Neural cell (in vitro differentiated cells): ENCODE measurements at regions not wholly inside any gene's neighbourhood (a gene's known extent, or its start where the extent isn't known, plus 50 kb on each side); places are given as distances from the start of the nearest gene placed in this dataset.

Experiments
- H2AFZ ChIP-seq: fragments of 200-600, 300-800 bp; sonication (generic), shearing (Covaris generic); 2 replicates; pipeline ENCODE4 v1.6.0; 2014; ENCODE audit warnings: low read depth, mild to moderate bottlenecking, antibody characterized with exemption, low read length, moderate library complexity
- H3F3A ChIP-seq: fragments of 200-600 bp; shearing (Covaris generic); 2 replicates; pipeline ENCODE4 v1.6.1; 2016; ENCODE audit warnings: mild to moderate bottlenecking, moderate library complexity, mixed read lengths, antibody characterized with exemption, low read length; ENCODE audit not compliant: insufficient read depth, poor library complexity, severe bottlenecking
- H3K27ac ChIP-seq: fragments of 200-600, 300-800 bp; sonication (generic), shearing (Covaris generic); 2 replicates; pipeline ENCODE4 v1.5.1; 2014; ENCODE audit warnings: mild to moderate bottlenecking, low read length, moderate library complexity
- H3K27me3 ChIP-seq: fragments of 300-800, 200-600 bp; sonication (generic), shearing (Covaris generic); 2 replicates; pipeline ENCODE4 v1.6.0; 2014; ENCODE audit warnings: mild to moderate bottlenecking, low read depth, low read length, moderate library complexity; ENCODE audit not compliant: insufficient read depth
- H3K36me3 ChIP-seq: fragments of 300-800, 200-600 bp; sonication (generic), shearing (Covaris generic); 2 replicates; pipeline ENCODE4 v1.5.1; 2014; ENCODE audit warnings: mild to moderate bottlenecking, antibody characterized with exemption, low read length, moderate library complexity; ENCODE audit not compliant: insufficient read depth
- H3K4me2 ChIP-seq: fragments of 300-800, 200-600 bp; sonication (generic), shearing (Covaris generic); 2 replicates; pipeline ENCODE4 v1.6.0; 2014; ENCODE audit warnings: mild to moderate bottlenecking, low read length
- H3K4me3 ChIP-seq: fragments of 300-800, 200-600 bp; sonication (generic), shearing (Covaris generic); 2 replicates; pipeline ENCODE4 v1.5.1; 2014; ENCODE audit warnings: mild to moderate bottlenecking, low read length, moderate library complexity
- H3K79me2 ChIP-seq: fragments of 200-600 bp; shearing (Covaris generic); replicated peaks from 2 replicates; pipeline ENCODE4 v1.6.0; 2014; ENCODE audit warnings: mild to moderate bottlenecking, low read length, moderate library complexity; ENCODE audit not compliant: insufficient read depth
- H3K9ac ChIP-seq: fragments of 300-800, 200-600 bp; sonication (generic), shearing (Covaris generic); 2 replicates; pipeline ENCODE4 v1.6.1; 2016; ENCODE audit warnings: mild to moderate bottlenecking, low read length, mixed read lengths
- H3K9me2 ChIP-seq: fragments of 200-600 bp; shearing (Covaris generic); 2 replicates; pipeline ENCODE4 v1.6.1; 2016; ENCODE audit warnings: mild to moderate bottlenecking, low read length, mixed read lengths; ENCODE audit not compliant: insufficient read depth
- H3K9me3 ChIP-seq: fragments of 200-600, 300-800 bp; sonication (generic), shearing (Covaris generic); 2 replicates; pipeline ENCODE4 v1.6.1; 2016; ENCODE audit warnings: mild to moderate bottlenecking, mixed run types, low read length, moderate library complexity, mixed read lengths
- H4K20me1 ChIP-seq: fragments of 200-600 bp; shearing (Covaris generic); 2 replicates; pipeline ENCODE4 v1.6.1; 2016; ENCODE audit warnings: mild to moderate bottlenecking, mixed run types; ENCODE audit not compliant: insufficient read depth
- CTCF ChIP-seq: fragments of 450-650 bp; IDR thresholded peaks from 2 replicates; pipeline ENCODE4 v1.5.1; 2014; ENCODE audit warnings: antibody characterized with exemption, mild to moderate bottlenecking, moderate library complexity; ENCODE audit not compliant: poor library complexity, severe bottlenecking
- EP300 ChIP-seq: fragments of 450-650 bp; conservative IDR thresholded peaks from 2 replicates; pipeline ENCODE4 v1.6.1; 2014; ENCODE audit warnings: antibody characterized with exemption, mild to moderate bottlenecking, moderate library complexity; ENCODE audit not compliant: poor library complexity, severe bottlenecking
- EZH2 ChIP-seq: fragments of 200-600, 300-800 bp; shearing (Covaris generic), sonication (generic); IDR thresholded peaks from 2 replicates; pipeline ENCODE4 v1.6.1; 2014; ENCODE audit warnings: antibody characterized with exemption, low read length, borderline replicate concordance, mild to moderate bottlenecking; ENCODE audit not compliant: insufficient read depth, poor library complexity, severe bottlenecking
- MXI1 ChIP-seq: fragments of 450-650 bp; conservative IDR thresholded peaks from 2 replicates; pipeline ENCODE4 v1.6.1; 2014; ENCODE audit warnings: antibody characterized with exemption, mild to moderate bottlenecking; ENCODE audit not compliant: poor library complexity, severe bottlenecking
- POLR2AphosphoS5 ChIP-seq: IDR thresholded peaks from 2 replicates; pipeline ENCODE4 v1.6.1; 2012
- RAD21 ChIP-seq: fragments of 450-650 bp; conservative IDR thresholded peaks from 2 replicates; pipeline ENCODE4 v1.6.1; 2014; ENCODE audit warnings: antibody characterized with exemption, mild to moderate bottlenecking, moderate library complexity
- REST ChIP-seq: IDR thresholded peaks from 2 replicates; pipeline ENCODE4 v1.6.1; 2012; ENCODE audit warnings: borderline replicate concordance
- SMC3 ChIP-seq: fragments of 450-650 bp; conservative IDR thresholded peaks from 2 replicates; pipeline ENCODE4 v1.6.1; 2014; ENCODE audit warnings: antibody characterized with exemption, mild to moderate bottlenecking, moderate library complexity; ENCODE audit not compliant: poor library complexity
- TAF1 ChIP-seq: IDR thresholded peaks from 2 replicates; pipeline ENCODE4 v1.6.1; 2012; ENCODE audit warnings: low read depth

DNA sequence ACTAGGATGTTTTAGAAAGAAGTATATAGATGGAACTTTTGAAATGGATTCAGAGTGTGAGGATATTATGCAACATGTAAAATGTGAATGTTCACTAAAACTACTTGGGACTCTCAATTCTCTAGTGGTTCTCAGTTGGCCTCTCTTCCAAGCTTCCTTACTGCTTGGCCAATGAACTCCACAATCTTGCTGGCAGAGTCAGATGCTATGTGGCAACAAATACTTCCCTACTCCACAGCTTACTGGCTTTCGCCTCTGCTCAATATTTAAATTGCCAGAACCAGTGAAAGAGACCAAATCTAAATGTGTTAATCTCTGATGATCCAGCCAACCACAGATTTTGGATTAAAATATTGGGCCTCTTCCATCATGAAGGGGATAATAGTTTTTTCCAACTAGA is 138.4 kb downstream of the HTR1B start:
- no peak overlapping the region for H3K27ac ChIP-seq
- H3K36me3 ChIP-seq = no peaks in the 10 kb centered on the region
- H2AFZ ChIP-seq = no peak overlapping the region
- H3K9ac ChIP-seq = no peak overlapping the region
- H3K9me2 ChIP-seq = no peaks in the 10 kb centered on the region
- no peaks in the 10 kb centered on the region for H4K20me1 ChIP-seq
- H3K4me2 ChIP-seq = no peak overlapping the region
- no peaks in the 10 kb centered on the region for H3F3A ChIP-seq
- H3K4me3 ChIP-seq = no peak overlapping the region
- TF ChIP-seq EP300 (no peak), MXI1 (no peak), REST (no peak), SMC3 (no peak), CTCF (no peak), POLR2AphosphoS5 (no peak), RAD21 (no peak), EZH2 (no peak), TAF1 (no peak)
- H3K9me3 ChIP-seq = no peaks in the 10 kb centered on the region
- no peaks in the 10 kb centered on the region for H3K27me3 ChIP-seq
- H3K79me2 ChIP-seq = no peaks in the 10 kb centered on the region

- Histone ChIP-seq H3K27me3 (no peaks in the 10 kb centered on the region), H4K20me1 (no peaks in the 10 kb centered on the region), H3K79me2 (no peaks in the 10 kb centered on the region), H3K27ac (no peak overlapping the region), H3K4me3 (no peak overlapping the region), H2AFZ (no peak overlapping the region), H3K9me3 (no peaks in the 10 kb centered on the region), H3K9me2 (no peaks in the 10 kb centered on the region), H3F3A (no peaks in the 10 kb centered on the region), H3K9ac (no peak overlapping the region), H3K36me3 (no peaks in the 10 kb centered on the region), H3K4me2 (no peak overlapping the region)
- TF ChIP-seq TAF1 (no peak), MXI1 (no peak), RAD21 (no peak), POLR2AphosphoS5 (no peak), SMC3 (no peak), REST (no peak), EZH2 (no peak), CTCF (no peak), EP300 (no peak)
Observed at GRCh38 chr6:77322604-77323003, 140.7 kb downstream of the HTR1B start.
